HG02571 (cell line): ENCODE measurements at regions not wholly inside any gene's neighbourhood (a gene's known extent, or its start where the extent isn't known, plus 50 kb on each side); places are given as distances from the start of the nearest gene placed in this dataset.
"Not testable (repeated sequence)": the region's sequence is repeated elsewhere in the genome, so short reads cannot be mapped to it uniquely, and the experiment has no call there.

ENCODE experiments used
- ATAC-seq: cut with Tn5 transposase; IDR thresholded peaks from one replicate; pipeline ENCODE4 v1.9.1; 2021; ENCODE audit warnings: mild to moderate bottlenecking, moderate library complexity; ENCODE audit not compliant: unreplicated experiment

DNA sequence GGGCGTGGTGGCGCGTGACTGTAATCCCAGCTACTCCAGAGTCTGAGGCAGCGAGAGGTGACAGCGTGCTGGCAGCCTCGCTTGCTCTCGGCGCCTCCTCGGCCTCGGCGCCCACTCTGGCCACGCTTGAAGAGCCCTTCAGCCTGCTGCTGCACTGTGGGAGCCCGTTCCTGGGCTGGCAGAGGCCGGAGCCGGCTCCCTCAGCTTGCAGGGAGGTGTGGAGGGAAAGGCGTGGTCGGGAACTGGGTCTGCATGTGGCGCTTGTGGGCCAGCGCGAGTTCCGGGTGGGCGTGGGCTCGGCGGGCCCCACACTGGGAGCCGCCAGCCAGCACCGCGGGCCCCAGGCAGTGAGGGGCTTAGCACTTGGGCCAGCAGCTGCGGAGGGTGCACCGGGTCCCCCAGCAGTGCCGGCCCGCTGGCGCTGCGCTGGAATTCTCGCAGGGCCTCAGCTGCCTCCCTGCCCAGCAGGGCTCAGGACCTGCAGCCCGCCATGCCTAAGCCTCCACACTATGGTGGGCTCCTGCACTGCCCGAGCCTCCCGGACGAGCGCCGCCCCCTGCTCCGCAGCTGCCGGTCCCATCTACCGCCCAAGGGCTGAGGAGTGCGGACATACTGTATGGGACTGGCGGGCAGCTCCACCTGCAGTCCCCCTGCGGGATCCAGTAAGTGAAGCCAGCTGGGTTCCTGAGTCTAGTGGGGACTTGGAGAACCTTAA, 1093.3 kb upstream of the CDH8 start:
- no peak for ATAC-seq

DNA sequence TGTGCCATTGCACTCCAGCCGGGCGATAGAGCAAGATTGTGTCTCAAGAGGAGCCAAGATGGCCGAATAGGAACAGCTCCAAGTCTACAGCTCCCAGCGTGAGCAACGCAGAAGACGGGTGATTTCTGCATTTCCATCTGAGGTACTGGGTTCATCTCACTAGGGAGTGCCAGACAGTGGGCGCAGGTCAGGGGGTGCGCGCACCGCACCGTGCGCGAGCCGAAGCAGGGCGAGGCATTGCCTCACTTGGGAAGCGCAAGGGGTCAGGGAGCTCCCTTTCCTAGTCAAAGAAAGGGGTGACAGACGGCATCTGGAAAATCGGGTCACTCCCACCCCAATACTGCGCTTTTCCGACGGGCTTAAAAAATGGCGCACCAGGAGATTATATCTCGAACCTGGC, 1083.7 kb upstream of the CDH8 start:
- not testable (repeated sequence) for ATAC-seq

DNA sequence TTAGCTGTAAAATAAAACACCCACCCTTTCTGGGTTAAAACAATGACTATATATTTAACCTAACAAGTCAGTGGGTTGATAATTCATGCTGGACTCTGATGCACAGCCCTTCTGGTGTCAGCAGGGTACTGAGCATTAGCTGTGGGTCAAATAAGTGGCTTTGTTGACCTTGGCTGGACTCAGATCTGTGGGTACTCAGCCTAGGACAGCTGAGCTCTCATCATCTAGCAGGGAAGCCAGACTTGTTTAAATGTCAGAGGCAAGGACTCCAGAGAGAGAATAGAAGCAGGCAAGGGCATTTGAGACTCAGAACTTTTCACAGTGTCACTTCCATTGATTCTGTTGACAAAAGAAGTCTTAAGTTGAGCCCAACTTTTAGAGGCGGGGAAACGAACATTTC, 1063.8 kb upstream of the CDH8 start:
- ATAC-seq: no peak

DNA sequence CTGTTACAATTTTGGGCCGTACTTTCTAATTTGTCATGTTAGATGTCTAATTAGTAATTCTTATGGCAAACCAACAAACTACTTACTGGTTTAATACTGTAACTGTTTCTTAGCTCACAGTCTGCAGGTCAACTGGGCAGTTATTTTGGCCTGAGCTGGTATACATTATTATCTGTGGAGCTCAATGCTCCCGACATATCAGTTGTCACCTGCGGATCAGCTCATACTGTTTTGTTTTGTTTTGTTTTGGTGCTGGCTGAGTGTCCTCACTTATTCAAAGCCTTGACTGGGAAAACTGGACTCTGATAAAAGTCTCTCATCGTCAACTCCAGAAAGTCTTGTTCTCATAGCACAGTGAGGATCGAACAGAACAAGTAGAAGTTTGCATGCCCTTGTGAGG, 1060.6 kb upstream of the CDH8 start:
- no peak for ATAC-seq

DNA sequence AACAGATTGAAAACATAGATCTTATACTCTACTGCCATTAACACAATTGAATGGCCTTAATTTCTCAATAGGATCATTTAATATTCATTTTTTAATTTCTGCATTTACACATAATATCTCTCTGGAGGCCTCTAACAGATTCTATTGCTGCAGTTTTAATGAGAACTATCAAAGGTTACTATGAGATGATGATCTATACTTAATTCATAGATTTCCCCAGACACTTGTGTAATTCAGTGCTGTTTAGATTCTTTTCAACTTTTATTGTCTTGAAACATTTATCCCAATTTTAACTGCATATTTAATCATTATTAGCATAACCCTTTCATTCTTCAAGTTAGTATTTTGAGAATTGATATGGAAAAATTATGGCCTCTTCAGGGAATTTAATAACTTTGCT, 1056.5 kb upstream of the CDH8 start:
- no peak for ATAC-seq

DNA sequence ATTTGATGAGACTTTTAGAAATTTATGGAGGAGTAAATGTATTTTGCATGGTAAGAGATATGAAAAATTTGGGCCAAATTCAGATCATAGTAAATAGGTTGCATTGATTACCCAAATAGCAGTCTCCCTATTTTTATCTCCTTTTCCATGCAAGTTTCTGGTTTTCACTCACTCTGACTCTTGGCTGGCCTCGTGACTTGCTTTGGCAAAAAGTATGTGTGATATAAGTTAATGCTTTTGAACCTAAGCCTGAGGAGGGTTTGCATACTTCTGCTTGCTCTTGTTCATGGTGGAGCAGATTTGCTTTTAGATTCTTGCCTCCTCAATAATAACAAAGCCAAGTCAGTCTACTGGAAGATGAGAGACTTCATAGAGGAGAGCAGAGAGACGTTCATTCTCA, 1045.9 kb upstream of the CDH8 start:
- no peak for ATAC-seq

DNA sequence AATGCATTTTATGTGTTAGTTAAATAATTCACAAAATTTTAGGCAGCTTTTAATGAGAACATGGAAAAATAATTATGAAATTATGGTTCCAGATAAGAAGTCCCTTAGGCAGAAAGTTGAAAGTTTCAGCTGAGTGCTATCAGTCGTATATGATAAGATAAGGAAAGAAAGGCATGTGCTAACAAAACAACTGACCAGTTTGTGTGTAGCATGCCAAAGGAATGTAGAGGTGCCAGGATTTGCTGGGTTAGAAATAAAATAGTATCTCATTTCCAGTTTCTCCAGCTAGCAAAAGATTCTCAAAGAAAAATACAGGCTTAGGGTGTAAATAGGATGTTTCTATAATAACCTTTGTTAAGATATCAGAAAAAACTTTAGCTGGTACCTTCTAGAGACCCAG, 1044.5 kb upstream of the CDH8 start:
- ATAC-seq: no peak

DNA sequence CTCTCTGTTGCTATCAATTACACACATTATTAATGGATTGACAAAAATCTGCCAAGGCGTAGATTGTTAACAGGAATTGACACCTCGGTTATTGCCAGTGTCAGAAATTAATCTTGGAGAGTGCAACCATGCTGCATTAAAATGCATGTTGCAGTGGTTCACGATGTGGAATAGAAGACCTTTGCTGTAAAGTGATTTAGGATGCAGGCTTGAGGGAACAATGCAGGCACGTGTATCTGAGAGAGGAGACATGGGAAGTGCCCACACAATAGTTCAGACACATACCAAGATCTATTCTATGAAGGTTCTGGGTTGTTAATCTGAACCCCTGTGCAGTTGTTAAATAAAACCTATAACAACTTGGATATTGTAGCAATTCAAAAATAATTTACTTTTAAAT, 1032.8 kb upstream of the CDH8 start:
- ATAC-seq: no peak

DNA sequence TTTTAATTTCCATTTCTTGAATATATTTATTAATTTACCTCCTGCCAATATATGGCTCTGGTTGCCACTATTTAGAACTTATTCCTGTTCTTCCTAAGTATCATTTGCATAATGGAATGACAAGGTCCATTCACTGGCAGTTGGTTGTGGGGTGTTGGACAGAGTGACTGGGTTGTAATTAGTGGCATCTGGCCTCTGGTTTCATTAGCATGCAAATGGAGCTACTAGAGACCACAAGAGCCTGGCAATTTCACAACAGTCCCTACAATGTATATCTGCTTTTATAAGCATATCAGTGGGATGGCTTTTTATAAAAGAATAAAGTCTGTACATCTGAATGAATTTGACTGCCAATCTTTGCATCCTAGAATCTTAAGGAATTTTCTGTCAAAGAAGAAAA, 1030.9 kb upstream of the CDH8 start:
- ATAC-seq: no peak

DNA sequence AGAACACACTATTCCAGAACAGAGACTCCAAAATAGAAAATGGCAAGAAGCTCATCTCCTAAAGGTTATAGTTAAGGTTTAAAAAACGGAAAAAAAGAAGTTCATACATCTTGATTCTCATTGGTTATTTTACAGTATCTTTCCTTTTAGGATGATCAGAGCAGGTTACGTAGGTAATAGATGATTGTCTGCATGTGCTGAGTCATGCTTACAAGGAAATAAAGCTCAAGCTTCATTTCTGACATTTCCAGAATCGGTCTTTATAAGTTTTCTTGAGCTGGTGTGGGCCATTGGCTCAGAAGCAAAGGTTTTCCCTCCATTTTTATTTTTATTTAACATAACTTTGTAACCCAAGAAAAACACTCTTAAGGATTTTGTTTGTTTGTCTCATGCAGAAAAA, 1030.3 kb upstream of the CDH8 start:
- no peak for ATAC-seq

DNA sequence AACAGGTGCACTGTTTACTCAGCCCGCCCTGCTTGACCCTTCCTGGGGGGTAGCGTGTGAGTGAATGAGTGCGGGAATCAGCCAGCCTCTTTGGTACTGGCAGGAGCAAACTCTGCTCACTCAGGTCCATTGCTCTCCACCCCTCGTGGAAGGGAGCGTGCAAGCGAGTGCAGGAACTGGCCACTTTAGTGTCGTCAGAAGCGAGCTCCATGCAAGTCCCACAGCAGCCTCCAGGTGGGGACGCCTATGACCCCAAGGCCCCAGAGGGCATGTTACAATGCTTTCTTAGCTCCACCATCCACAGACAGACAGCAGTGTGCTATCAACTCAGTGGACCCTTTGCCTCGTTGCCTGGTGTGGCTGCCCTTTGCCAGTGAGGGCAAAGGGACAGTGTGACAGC, 1025.1 kb upstream of the CDH8 start:
- ATAC-seq: no peak

DNA sequence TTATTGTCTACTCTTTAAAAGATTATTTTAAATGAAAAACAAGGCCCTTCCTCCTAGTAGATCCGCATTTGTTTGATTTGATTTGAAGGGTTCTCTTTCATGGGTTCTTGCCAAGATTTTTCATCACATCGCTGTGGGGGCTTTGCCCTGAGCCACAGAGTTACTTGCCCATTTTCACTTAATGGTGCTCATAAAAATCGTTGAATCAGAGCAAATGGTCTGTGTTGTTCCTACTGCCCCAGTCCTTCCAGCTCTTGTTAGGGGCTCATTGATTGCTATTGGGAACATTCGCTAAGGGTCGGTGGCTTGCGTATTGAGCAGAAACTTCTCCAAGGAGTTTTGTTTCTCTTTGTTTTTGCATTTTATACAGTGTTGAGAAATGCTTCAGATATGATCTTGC, 1023.4 kb upstream of the CDH8 start:
- ATAC-seq: no peak

DNA sequence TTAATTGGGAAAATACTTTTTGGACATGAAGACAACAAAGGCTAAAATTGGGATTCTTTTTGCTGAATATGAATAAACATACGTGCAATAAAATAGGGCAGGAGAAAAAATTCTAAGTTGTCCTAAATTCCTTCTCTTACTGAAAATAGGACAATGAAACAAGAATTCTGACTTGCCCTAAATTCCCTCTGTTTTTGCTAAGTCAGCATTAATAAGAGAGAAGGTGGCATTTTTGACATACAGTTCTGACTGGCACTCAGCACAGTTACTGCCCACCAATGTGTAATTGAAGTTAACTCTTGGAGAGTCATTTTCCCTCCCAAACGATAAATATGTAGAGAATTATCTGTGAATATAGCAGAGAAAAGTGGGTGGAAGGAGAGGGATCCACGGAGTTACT, 1021.1 kb upstream of the CDH8 start:
- ATAC-seq: no peak

DNA sequence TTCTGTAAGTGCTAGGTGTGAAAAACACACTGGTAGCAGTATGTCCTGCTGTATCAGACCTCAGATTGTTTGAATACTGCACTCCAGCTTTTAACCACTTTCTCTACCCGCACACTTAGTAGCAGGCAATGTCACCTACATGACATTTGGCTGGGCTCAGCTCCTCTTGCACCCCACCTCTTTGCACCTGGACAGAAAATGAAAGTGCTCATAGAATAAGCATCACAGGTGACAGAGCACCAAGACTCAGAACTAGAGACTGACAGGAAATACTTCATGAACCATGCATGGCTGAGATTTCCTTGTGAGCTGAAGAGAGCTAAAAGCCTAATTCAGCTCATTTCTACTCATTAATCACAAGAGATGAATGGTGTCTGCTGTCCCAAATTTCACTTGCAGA, 1014.2 kb upstream of the CDH8 start:
- no peak for ATAC-seq

DNA sequence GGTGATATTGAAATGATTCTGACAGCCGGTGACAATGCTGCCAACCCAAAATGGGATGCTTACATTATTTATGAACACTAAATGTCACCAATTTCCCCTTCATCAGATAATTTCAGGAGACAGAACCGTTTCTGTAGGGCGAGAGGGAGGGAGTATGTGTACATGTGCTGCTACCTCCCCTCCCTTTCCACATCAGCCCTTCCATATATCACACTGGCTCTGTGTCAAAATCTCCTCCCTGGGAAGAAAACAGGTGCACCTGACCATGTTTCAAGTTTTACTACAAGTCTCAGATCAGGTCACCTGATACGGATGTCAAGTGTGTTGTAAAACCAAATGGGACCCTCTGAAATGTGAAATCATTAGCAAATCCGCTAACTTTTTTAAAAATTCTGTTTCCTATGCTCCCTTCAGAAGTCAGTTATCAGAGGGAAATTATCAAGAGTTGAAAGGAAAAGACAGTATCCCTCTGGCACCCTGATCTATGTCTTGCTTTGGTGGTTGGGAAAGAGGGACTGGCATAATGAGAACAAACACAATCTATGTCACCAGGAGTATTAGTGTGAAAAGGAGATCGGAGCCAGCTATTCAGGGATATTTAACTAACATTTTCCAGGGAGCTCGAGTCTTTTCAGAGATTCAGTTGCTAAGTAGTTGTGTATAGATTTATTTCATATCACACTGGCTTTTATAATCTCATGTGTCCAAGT, 1002.3 kb upstream of the CDH8 start:
- ATAC-seq: no peak

DNA sequence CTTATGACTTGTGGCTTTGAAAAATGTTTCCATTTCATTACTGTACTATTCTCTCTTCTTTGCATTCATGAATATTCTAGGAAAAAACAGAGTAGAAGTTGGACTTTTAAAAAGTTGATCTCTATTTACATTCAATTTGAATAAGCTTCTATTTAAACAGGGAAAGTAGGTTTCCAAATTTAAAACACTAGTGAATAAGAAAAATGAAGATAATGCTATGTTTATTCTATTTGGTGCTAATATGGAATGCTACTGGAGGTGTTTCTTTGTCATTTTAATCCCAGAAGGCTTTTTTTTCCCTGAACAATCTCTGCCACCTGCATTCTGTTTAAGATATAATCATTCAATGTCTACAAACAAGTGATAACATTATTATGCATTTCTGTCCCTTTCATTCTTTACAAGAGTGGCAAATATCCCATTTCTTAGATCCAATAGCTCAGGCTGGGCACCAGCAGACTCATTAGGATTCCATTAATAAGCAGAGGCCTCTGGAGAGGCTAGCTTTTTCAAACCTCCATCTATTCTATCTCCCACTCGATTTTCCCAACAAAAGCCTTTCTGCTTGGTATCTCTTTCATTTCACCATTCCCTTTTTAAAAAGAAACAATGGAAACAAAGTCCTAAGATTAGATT, 1001.6 kb upstream of the CDH8 start:
- no peak for ATAC-seq

DNA sequence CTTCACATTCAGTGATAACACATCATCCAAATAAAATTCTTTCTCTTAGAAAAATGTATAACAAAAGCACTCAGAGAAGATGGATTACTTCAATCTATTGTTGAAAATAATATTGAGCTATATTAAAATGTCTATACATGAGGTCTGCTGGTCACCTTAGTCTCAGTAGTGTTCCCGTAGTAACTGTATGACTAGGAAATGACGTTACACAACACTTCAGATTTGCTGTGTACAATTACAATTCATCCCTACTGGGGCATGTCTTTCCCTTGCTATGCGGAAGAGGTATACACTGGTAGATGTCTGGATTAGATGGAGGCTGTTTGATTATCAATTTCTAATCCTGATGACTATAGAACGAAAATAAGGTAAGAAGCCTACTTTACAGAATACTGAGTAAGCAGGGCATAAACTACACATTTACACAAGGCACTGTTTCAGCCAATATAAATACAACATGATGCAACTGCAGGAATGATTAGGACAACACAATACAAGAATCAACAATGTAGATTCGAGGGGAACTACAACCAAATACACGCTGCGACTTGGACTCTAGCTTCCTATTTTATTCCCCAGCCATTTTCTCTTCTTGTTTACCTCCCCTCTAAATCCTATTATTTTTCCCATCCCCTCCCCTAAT, 982.5 kb upstream of the CDH8 start:
- ATAC-seq: no peak

DNA sequence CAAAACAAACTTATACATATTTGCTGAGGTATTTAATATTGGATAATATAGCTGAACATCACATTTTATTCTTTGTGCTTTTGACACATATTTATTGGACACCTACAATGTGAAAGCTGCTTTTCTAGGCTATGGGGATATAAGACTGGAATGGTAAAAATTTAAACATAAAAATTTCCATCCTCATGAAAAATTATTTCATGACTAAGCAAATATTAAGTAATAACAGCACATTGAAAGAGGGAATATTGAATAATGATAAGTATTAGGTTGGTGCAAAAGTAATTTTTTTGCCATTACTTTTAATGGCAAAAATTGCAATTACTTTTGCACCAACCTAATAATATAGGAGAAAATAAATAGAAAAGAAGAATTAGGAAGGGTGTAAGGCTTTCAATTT, 972.5 kb upstream of the CDH8 start:
- ATAC-seq: no peak

DNA sequence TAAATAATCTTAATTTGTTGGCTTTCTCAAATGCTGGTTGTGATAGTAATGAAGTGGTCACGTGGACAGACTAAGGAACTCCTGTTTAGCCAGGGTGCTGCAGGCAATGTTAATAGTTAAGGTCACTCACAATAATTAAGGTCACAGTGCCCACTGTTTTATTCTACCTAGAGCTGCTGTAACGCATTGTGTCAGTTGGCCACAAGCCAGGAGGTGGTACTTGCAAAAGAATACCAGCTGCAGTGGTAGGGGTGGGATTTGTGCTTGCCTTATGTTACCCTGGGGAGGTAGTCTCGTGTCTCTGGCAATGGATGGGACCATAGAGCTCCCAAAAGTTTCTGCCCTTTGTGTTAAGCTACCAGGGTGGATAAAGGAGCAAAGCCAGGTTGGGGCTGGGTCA, 969.1 kb upstream of the CDH8 start:
- ATAC-seq: no peak

DNA sequence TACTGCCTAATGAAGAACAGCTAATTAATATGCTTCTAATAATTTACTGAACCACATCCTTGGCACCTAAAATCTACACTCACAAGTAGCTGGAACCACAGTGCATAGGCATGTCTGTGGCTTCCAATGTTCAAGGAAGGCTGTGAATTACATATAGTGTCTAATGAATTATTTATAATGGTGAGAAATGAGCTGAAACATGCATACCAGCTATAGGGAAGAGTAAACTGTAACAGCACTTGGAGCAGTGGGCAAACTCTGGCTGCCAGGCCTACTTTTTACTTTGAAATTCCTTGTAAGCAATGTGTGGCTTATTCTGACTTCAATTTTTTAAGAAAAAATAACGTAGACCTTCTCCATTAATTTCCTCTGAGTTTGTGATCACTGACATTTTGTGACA, 953.2 kb upstream of the CDH8 start:
- no peak for ATAC-seq

DNA sequence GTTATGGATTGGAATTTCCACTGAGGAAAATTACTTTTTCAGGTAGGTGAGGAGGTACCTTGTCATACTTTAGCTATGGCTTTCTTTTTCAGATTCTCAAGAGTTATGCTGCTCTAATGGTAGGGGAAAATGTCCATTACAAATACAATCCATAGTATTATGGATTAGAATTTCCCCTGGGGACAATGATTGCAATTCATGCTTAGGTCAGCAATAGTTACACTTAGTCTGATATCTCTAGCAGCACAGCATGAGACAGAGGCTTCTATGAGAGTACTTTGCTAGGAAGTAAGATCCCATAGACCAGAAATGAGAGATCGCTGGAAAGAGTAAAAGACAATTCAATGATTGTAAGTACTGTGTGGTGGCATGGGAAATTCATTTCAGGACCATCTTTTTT, 949.5 kb upstream of the CDH8 start:
- ATAC-seq: no peak

DNA sequence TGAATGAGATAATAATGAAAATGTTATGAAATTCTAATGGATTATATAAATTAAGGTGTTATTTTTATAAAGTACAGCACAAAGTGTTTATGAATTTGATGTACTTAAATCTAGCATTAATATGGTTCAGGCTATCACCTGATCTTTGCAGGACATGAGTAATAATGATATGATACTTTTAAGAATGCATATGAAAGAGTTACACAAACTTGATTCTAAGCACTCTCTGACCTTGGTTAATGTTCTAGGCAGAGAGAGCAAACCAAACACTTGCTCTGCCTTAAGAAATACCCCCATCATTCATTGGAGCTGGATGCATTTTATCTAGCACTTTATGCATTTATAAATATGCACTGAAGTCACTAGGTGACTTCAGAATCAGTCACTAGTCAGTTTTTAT, 942.2 kb upstream of the CDH8 start:
- no peak for ATAC-seq
